GM18951 (cell line): ENCODE measurements at regions not wholly inside any gene's neighbourhood (a gene's known extent, or its start where the extent isn't known, plus 50 kb on each side); places are given as distances from the start of the nearest gene placed in this dataset.
"Not testable (repeated sequence)": the region's sequence is repeated elsewhere in the genome, so short reads cannot be mapped to it uniquely, and the experiment has no call there.

ENCODE experiments used
- POLR2A ChIP-seq: IDR thresholded peaks from 4 replicates; pipeline ENCODE4 v1.6.1; 2011; ENCODE audit warnings: mild to moderate bottlenecking; ENCODE audit not compliant: insufficient read length, insufficient read depth; ENCODE audit errors: extremely low read depth
- in situ Hi-C: fragments of 300-500 bp; cut with MboI; formaldehyde crosslinking; loops from one replicate; pipeline ENCODE4 v1.12.0; 2022; ENCODE audit warnings: low sequenced_read_pairs, mixed read lengths, inconsistent platforms; ENCODE audit not compliant: unreplicated experiment

DNA sequence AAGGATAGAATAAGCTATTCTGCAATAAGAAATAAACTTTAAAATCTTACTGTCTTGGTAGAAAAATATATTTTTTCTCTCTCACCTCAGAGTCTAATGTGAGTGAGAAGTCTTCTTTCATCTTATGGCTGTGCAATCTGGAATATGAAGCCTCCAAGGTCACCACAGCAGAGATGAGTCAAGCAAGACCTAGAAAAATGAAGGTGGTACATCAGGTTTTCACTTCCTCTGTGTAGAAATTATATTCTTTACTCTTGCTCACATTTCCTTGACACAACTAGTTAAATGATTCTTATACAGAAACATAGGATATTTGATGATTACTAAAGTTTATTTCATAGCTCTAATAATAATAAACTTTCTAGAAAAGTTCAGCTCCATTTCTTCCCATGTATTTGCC, 211.4 kb downstream of the CXXC4 start:
- in situ Hi-C loops: no loop called here
- no peak for TF ChIP-seq POLR2A

DNA sequence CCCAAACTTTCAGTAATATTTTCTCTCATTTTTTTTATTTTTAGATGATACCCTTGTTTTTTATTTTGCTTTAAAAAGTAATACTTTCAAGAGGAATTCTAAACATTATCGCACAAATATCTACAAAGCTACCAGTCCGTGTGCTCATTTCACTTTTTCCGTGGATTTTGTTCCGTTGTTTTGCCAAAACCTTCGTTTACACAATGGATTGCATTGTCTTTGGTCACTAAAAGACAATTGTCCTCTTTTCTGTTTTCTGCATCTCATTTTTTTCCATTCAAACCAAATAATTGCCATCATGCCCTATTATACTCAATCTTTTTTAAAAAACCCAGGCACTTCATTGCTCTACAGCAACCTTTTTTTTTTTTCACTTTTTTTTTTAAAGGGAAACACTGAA, 214.9 kb downstream of the CXXC4 start:
- TF ChIP-seq POLR2A: no peak
- in situ Hi-C loops: no loop called here

DNA sequence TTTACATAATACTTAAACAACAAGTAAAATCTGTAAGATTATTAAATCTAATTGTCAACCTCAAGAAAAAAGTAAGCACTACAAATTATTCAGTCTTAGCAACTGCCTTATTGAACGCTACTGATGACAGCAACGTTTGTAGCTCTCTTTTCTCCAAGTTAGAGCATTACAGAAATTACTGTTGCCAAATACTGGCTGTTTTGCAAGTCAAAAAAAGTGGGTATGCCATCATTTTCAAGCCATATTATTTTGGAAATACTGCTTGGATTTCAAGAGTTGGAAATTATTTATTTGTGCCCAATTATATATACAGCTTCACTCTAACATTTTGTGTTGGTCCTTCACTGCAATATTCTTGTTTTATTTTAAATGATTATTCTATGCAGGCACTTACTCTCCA, 221.7 kb downstream of the CXXC4 start:
- no peak for TF ChIP-seq POLR2A
- in situ Hi-C loops: no loop called here

DNA sequence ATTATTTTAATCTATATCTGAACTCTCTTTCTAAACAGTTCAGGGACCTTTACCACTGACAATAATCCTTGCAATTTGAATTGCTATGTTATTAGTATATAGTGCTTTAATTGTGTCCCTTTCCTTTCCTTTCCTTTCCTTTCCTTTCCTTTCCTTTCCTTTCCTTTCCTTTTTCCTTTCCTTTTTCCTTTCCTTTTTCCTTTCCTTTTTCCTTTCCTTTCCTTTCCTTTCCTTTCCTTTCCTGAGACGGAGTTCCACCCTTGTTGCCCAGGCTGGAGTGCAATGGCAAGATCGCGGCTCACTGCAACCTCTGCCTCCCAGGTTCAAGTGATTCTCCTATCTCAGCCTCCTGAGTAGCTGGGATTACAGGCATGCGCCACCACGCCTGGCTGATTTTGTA, 225.1 kb downstream of the CXXC4 start:
- in situ Hi-C loops: not testable (repeated sequence)

DNA sequence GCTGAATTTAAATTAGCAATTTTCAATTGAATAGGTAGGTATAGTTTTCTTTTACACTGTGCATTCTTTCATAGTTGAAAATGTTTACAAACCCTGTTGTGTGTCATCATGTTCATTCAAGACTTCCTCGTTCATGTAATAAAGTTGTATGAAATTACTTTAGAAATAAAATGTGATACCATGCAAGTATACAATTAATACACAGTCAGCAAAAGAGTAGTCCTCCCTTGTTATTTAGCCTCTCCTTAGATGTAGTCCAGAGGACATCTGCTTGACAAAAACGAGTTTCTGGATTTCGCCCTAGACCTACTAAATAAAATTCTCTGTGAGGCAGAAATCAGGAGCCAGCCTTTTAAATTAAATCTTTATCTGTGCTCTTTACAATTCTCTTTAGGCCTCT, 231.6 kb downstream of the CXXC4 start:
- TF ChIP-seq POLR2A: no peak
- in situ Hi-C loops: no loop called here

DNA sequence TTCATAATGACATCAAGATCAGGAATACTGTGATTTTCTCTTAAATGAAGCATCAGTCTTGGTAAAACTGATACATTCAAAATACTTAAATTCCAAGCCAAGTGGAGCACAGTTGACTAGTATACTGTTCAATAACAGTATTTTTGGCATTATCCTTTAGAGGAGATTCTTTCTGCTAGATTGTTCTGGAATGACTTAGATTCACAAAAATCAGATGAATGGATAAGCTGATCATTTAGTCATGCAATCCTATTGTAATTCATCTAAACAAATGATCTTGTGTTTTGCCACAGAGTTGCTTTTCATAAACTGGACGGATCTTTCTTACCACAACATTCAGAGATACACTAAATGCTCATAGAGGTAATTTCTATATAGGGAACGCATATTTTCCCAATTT, 232.0 kb downstream of the CXXC4 start:
- in situ Hi-C loops: no loop called here
- no peak for TF ChIP-seq POLR2A

DNA sequence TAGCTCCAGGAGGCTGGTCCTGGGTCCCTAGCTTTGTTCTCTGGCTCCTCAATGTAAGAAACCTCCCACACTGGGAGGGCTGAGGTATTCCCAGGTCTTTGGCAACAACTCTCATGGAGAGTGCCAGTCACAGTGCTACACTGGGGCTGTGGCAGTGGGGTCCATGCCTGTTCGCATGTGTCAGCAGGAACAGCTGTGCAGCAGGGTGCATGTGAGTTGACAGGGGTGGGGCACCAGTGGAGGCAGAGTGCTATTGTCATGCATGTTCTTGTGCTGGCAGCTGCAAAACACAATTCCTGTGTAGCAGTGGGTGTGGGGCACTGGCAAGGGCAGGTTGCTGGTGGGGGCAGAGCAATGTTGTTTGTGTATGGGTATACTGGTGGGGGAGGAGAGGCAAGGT, 246.0 kb downstream of the CXXC4 start:
- no peak for TF ChIP-seq POLR2A
- in situ Hi-C loops: no loop called here

DNA sequence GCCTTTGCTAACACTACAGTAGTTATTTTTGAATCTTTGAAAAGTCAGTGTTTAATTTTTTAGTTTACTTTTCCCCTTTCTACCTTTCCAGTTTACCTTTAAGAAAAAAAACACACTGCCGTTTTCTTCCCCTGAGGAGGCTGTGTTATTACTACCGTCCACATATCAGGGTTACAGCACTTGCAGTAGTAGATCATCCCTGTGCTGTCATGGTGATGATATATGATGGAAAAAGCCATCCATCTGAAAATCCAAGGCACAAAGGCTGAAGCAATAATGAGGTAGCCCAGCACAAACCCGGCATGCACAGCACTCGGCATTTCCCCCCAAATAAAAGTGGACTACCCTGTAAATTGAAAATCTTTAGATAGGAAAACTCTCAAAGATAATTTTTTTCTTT, 258.7 kb downstream of the CXXC4 start:
- in situ Hi-C loops: no loop called here
- no peak for TF ChIP-seq POLR2A

DNA sequence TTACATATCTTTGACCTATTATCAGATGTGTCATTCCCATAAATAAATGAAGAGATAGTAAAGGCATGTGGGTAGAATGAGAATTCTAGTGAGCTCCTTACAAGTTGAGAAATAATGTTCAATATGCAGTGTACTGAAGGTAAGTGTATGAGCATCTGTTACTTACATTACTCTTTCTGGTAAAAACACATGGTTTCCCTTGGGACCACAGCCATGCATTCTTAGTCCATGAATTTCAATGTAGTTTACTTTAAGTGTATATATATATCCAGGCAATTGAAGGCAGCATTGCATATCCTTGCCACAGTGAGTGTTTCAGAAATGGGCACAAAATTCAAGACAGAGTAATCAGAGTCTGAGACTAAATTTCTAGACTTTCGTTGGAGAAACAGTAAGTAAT, 277.2 kb downstream of the CXXC4 start:
- TF ChIP-seq POLR2A: no peak
- in situ Hi-C loops: no loop called here

DNA sequence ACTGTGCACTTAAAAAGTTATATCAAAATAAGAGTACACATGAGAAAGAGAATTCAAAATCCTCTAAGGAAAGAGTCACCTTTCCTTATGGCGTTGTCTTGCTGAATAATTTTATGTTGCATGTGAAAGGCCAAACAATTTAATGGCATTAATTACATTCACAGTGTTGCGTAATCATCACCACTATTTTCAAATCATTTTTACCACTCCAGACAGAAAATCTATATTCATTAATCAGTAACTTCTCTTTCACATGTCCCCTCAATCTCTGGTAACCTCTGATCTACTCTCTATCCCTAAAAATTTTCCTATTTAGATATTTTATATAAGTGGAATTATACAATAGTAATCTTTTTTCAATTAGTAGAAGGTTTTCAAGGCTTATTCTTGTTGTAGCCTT, 283.0 kb downstream of the CXXC4 start:
- TF ChIP-seq POLR2A: no peak
- in situ Hi-C loops: no loop called here

DNA sequence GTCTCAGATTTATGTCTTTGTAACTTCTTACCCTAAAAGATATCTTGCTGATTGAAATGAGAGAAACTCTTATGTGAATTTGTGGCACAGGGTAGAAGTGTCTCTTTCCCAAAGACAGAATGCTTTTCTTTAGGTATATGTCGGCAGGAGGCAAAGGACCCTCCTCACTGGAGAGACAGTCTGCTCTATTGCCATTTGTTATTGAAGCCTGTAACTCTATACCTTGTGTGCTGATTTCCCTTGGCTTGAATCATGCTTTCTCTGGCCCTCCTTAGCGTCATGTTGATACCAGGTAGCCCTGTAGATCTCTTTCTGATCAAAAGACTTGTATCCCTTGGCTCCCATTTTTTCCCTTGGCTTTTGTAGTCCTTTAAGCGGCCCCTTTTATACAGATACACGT, 284.3 kb downstream of the CXXC4 start:
- in situ Hi-C loops: no loop called here
- no peak for TF ChIP-seq POLR2A

DNA sequence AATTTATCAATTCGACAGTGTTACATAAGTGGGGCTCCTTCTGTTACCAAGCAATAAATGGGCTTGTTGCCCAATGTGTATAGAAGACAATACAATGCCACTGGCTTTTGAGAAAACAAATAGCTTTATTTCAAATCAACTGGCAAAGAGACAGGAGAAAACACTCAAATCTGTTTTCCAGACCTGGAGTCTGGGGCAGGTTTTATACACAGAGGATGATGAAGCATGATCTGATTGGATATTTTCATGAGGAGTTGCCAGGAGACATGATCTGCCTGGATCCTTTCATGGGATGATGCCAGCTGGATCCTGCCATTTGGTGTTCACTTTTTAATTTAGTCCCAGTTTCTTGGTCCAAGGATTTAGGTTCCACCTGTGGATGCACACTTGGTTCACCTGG, 287.9 kb downstream of the CXXC4 start:
- no peak for TF ChIP-seq POLR2A
- in situ Hi-C loops: no loop called here

DNA sequence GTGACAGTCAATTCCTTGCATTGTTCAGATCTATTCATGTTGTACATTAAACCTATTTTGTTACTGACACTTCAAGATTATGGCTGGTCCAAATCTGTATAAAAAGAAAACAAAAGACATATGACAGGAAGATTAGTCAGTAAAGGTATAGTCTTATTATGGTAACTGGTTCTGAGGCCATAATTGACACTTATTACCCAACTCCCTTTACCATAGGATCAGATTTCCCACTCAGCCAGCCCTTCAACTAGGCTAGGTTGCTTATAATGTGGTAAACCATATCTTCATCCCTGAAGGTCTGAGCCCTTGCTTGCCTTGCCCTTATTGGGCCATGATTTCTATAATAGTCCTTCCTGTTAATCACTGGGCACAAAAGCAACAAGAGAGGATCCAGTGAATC, 289.6 kb downstream of the CXXC4 start:
- TF ChIP-seq POLR2A: no peak
- in situ Hi-C loops: no loop called here

DNA sequence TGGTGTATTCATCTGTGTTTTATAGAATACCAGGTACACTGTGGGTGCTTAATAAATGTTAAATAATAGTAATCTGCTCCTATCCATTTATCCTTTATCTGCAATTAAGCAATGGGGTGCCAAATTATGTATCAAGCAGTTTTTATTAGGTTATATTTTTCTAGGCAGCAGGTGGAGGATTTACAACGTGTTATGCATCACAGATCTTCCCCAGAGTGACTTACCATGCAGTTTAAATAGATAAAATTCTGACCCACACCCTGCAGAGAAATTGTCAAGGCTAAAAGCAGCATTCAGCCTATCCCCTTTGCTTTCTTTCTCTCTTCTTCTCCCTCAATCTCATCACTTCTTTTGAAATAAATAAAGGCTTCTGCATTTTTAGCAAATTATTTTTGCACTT, 306.4 kb downstream of the CXXC4 start:
- in situ Hi-C loops: no loop called here
- TF ChIP-seq POLR2A: no peak

DNA sequence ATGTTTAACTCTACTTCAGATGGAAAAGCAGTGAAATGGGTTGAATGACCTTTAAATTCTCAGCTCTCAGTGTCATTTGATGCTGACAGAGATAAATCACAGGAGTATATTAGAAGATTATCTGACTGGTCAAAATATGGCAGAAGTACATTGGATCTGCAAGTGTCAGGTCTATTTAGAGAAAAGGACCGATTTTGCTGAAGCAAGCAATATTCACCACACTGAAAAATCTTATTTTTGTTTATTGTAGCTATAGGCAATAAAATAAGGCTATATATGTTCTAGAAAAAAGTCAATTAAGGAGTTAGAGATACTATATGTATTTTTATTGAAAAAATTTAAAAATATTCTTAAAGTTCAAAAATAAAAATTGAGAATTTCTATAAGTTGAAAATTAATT, 325.3 kb downstream of the CXXC4 start:
- in situ Hi-C loops: no loop called here

More for the DNA sequence above, 325.3 kb downstream of the CXXC4 start:
- TF ChIP-seq POLR2A: no peak
